Panc1 (cell line): ENCODE measurements at regions not wholly inside any gene's neighbourhood (a gene's known extent, or its start where the extent isn't known, plus 50 kb on each side); places are given as distances from the start of the nearest gene placed in this dataset.

Experiments
- TCF7L2 ChIP-seq: IDR thresholded peaks from 2 replicates; pipeline ENCODE4 v1.6.1; 2011; ENCODE audit warnings: mild to moderate bottlenecking, low read depth, low read length, inconsistent platforms
- TF ChIP-seq, protein P1 (sequence below): fragments of 450-650 bp; IDR thresholded peaks from 2 replicates; pipeline ENCODE4 v1.5.1; 2017; ENCODE audit warnings: mild to moderate bottlenecking
- TF ChIP-seq, protein P2 (sequence below), 2 experiments: IDR thresholded peaks; 2 replicates each; pipeline ENCODE4 v1.6.1; 2011 to 2012; ENCODE audit warnings: low read depth in 2 of 2, control low read depth in 1 of 2, low read length in 1 of 2, mild to moderate bottlenecking in 1 of 2, moderate library complexity in 1 of 2; ENCODE audit not compliant: insufficient read depth in 1 of 2

DNA sequence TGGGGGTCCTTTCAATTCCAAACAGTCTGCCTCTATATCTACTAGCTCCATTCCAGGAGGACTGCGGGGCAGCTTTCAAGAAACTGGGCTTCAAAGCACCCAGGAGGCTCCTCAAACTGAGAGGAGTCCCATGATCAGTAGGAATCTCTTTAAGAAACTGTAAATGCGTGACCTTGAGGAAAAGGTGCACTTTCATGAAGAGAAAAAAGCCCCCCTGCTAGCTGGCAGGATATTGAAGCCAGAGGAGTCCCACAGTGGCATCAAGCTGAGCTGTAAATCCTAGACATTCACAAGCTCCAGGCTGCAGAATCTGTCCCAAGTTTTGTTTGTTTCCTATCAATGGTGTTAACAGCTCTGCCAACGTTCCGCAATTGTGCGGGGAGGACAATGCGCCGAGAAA, 790.1 kb downstream of the SLC4A3 start:
- TF ChIP-seq, protein P1, sequence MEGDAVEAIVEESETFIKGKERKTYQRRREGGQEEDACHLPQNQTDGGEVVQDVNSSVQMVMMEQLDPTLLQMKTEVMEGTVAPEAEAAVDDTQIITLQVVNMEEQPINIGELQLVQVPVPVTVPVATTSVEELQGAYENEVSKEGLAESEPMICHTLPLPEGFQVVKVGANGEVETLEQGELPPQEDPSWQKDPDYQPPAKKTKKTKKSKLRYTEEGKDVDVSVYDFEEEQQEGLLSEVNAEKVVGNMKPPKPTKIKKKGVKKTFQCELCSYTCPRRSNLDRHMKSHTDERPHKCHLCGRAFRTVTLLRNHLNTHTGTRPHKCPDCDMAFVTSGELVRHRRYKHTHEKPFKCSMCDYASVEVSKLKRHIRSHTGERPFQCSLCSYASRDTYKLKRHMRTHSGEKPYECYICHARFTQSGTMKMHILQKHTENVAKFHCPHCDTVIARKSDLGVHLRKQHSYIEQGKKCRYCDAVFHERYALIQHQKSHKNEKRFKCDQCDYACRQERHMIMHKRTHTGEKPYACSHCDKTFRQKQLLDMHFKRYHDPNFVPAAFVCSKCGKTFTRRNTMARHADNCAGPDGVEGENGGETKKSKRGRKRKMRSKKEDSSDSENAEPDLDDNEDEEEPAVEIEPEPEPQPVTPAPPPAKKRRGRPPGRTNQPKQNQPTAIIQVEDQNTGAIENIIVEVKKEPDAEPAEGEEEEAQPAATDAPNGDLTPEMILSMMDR = no peak
- TF ChIP-seq, protein P2, sequence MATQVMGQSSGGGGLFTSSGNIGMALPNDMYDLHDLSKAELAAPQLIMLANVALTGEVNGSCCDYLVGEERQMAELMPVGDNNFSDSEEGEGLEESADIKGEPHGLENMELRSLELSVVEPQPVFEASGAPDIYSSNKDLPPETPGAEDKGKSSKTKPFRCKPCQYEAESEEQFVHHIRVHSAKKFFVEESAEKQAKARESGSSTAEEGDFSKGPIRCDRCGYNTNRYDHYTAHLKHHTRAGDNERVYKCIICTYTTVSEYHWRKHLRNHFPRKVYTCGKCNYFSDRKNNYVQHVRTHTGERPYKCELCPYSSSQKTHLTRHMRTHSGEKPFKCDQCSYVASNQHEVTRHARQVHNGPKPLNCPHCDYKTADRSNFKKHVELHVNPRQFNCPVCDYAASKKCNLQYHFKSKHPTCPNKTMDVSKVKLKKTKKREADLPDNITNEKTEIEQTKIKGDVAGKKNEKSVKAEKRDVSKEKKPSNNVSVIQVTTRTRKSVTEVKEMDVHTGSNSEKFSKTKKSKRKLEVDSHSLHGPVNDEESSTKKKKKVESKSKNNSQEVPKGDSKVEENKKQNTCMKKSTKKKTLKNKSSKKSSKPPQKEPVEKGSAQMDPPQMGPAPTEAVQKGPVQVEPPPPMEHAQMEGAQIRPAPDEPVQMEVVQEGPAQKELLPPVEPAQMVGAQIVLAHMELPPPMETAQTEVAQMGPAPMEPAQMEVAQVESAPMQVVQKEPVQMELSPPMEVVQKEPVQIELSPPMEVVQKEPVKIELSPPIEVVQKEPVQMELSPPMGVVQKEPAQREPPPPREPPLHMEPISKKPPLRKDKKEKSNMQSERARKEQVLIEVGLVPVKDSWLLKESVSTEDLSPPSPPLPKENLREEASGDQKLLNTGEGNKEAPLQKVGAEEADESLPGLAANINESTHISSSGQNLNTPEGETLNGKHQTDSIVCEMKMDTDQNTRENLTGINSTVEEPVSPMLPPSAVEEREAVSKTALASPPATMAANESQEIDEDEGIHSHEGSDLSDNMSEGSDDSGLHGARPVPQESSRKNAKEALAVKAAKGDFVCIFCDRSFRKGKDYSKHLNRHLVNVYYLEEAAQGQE (IDR thresholded peaks at IDR 0.05; ENCODE audit: insufficient read depth in 1 of 2, low read depth in 2 of 2, low read length in 1 of 2) = no peak
- no peak for TF ChIP-seq TCF7L2
